OCI-LY1 (cell line): ENCODE measurements at regions not wholly inside any gene's neighbourhood (a gene's known extent, or its start where the extent isn't known, plus 50 kb on each side); places are given as distances from the start of the nearest gene placed in this dataset.

ENCODE experiments used
- H2AFZ ChIP-seq: fragments of 200-600 bp; sonication (generic), shearing (Covaris generic); 2 replicates; pipeline ENCODE4 v1.6.0; 2014; ENCODE audit warnings: antibody characterized with exemption, mild to moderate bottlenecking, low read length
- H3F3A ChIP-seq: fragments of 200-600 bp; sonication (generic), shearing (Covaris generic); 2 replicates; pipeline ENCODE4 v1.6.0; 2014; ENCODE audit warnings: mild to moderate bottlenecking, antibody characterized with exemption, low read length, moderate library complexity; ENCODE audit not compliant: insufficient read depth
- H3K27ac ChIP-seq: fragments of 200-600 bp; sonication (generic); 2 replicates; pipeline ENCODE4 v1.5.1; 2014; ENCODE audit warnings: low read length, mixed run types, mild to moderate bottlenecking, low read depth; ENCODE audit not compliant: poor library complexity, severe bottlenecking
- H3K27me3 ChIP-seq: fragments of 200-600 bp; sonication (generic); 2 replicates; pipeline ENCODE4 v1.6.0; 2014; ENCODE audit warnings: antibody characterized with exemption, mild to moderate bottlenecking, low read length, moderate library complexity; ENCODE audit not compliant: insufficient read depth
- H3K36me3 ChIP-seq: fragments of 200-600 bp; sonication (generic); 2 replicates; pipeline ENCODE4 v1.6.1; 2014; ENCODE audit warnings: mild to moderate bottlenecking, antibody characterized with exemption, low read length, moderate library complexity, mixed read lengths; ENCODE audit not compliant: insufficient read depth
- H3K4me1 ChIP-seq: fragments of 200-600 bp; sonication (generic); 2 replicates; pipeline ENCODE4 v1.5.1; 2014; ENCODE audit warnings: mild to moderate bottlenecking, low read length, moderate library complexity; ENCODE audit not compliant: insufficient read depth, severe bottlenecking
- H3K4me2 ChIP-seq: fragments of 200-600 bp; sonication (generic), shearing (Covaris generic); 2 replicates; pipeline ENCODE4 v1.6.1; 2014; ENCODE audit warnings: low read length
- H3K4me3 ChIP-seq: fragments of 200-600 bp; sonication (generic); 2 replicates; pipeline ENCODE4 v1.5.1; 2014; ENCODE audit warnings: low read length, low read depth, mild to moderate bottlenecking, mixed read lengths; ENCODE audit not compliant: poor library complexity, severe bottlenecking
- H3K79me2 ChIP-seq: fragments of 200-600 bp; shearing (Covaris generic); 2 replicates; pipeline ENCODE4 v1.6.1; 2016; ENCODE audit warnings: mixed run types, low read length, mixed read lengths; ENCODE audit not compliant: insufficient read depth
- H3K9ac ChIP-seq: fragments of 200-600 bp; sonication (generic), shearing (Covaris generic); 2 replicates; pipeline ENCODE4 v1.6.1; 2014; ENCODE audit warnings: mild to moderate bottlenecking, low read length, mixed read lengths
- H3K9me2 ChIP-seq: fragments of 200-600 bp; sonication (generic), shearing (Covaris generic); 2 replicates; pipeline ENCODE4 v1.6.1; 2014; ENCODE audit warnings: low read depth, mild to moderate bottlenecking, low read length, mixed read lengths
- H3K9me3 ChIP-seq: fragments of 200-600 bp; shearing (Covaris generic); 2 replicates; pipeline ENCODE4 v1.6.1; 2014; ENCODE audit warnings: low read length, mixed read lengths
- H4K20me1 ChIP-seq: fragments of 200-600 bp; sonication (generic), shearing (Covaris generic); 2 replicates; pipeline ENCODE4 v1.6.0; 2016; ENCODE audit warnings: mild to moderate bottlenecking, low read length; ENCODE audit not compliant: insufficient read depth
- EZH2 ChIP-seq: fragments of 200-600 bp; sonication (generic), shearing (Covaris generic); IDR thresholded peaks from 2 replicates; pipeline ENCODE4 v1.8.0; 2017; ENCODE audit warnings: borderline replicate concordance, mixed run types, mild to moderate bottlenecking, antibody characterized with exemption, low read length, moderate library complexity, mixed read lengths
- TF ChIP-seq, protein P1 (sequence below): fragments of 200-600 bp; sonication (generic), shearing (Covaris generic); IDR thresholded peaks from 2 replicates; pipeline ENCODE4 v1.5.1; 2017; ENCODE audit warnings: mild to moderate bottlenecking, antibody characterized with exemption, low read length, moderate library complexity, mixed read lengths

DNA sequence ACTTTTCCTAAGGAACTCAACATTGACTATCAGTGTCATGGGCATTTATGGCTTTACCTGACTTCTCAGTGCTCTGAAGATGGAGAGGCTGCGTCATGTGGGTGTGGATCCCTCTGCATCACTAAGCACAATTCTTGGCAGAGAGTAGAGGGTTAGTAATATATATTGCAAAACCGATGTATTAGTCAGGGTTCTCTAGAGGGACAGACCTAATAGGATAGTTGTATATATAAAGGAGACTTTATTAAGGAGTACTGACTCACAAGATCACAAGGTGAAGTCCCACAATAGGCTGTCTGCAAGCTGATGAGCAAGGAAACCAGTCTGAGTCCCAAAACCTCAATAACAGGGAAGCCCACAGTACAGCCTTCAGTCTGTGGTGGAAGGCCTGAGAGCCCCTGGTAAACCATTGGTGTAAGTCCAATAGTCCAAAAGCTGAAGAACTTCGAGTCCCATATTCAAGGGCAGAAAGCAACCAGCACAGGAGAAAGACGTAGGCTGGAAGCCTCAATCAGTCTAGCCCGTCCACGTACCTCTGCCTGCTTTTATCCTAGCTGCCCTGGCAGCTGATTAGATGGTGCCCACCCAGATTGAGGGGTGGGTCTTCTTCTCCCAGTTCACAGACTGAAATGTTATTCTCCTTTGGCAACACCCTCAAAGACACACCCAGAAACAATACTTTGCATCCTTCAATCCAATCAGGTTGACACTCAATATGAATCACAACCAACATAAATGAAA, 159.7 kb upstream of the NRIP1 start:
- Histone ChIP-seq H3K9me2 (no peaks in the 10 kb centered on the region), H3K79me2 (no peaks in the 10 kb centered on the region), H3K4me2 (no peak overlapping the region), H3K9ac (no peak overlapping the region), H3F3A (no peaks in the 10 kb centered on the region), H3K4me3 (no peak overlapping the region), H3K4me1 (no peaks in the 10 kb centered on the region), H3K27ac (no peak overlapping the region), H3K27me3 (no peaks in the 10 kb centered on the region), H4K20me1 (no peaks in the 10 kb centered on the region), H3K36me3 (no peaks in the 10 kb centered on the region), H3K9me3 (no peaks in the 10 kb centered on the region), H2AFZ (no peak overlapping the region)
- TF ChIP-seq, protein P1, sequence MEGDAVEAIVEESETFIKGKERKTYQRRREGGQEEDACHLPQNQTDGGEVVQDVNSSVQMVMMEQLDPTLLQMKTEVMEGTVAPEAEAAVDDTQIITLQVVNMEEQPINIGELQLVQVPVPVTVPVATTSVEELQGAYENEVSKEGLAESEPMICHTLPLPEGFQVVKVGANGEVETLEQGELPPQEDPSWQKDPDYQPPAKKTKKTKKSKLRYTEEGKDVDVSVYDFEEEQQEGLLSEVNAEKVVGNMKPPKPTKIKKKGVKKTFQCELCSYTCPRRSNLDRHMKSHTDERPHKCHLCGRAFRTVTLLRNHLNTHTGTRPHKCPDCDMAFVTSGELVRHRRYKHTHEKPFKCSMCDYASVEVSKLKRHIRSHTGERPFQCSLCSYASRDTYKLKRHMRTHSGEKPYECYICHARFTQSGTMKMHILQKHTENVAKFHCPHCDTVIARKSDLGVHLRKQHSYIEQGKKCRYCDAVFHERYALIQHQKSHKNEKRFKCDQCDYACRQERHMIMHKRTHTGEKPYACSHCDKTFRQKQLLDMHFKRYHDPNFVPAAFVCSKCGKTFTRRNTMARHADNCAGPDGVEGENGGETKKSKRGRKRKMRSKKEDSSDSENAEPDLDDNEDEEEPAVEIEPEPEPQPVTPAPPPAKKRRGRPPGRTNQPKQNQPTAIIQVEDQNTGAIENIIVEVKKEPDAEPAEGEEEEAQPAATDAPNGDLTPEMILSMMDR = no peak
- no peak for TF ChIP-seq EZH2

DNA sequence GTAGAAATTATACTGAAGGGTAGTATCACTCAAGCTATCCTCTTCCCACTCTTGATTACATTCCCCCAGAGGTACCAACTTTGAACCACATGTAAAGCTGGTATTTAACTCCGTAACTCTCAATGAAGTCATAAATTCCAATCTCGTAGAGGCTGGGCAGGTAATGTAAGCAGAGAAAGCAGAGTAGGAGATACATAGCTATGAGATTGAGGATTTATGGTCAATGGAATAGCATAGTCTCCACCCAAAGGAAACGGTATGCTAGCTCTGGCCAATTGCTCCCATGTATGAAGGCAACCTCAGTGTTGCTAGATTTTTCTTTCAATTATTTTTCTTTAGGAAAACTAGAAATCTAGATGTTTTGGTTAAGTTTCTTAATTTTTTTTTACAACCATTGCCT, 163.1 kb upstream of the NRIP1 start:
- Histone ChIP-seq H3K27me3 (no peaks in the 10 kb centered on the region), H3K9me3 (no peaks in the 10 kb centered on the region), H3K9ac (no peak overlapping the region), H3K4me2 (no peak overlapping the region), H3K9me2 (no peaks in the 10 kb centered on the region), H3K36me3 (no peaks in the 10 kb centered on the region), H3K4me1 (no peaks in the 10 kb centered on the region), H4K20me1 (no peaks in the 10 kb centered on the region), H2AFZ (no peak overlapping the region), H3F3A (no peaks in the 10 kb centered on the region), H3K27ac (no peak overlapping the region), H3K79me2 (no peaks in the 10 kb centered on the region), H3K4me3 (no peak overlapping the region)
- no peak for TF ChIP-seq EZH2
- TF ChIP-seq, protein P1 = no peak

DNA sequence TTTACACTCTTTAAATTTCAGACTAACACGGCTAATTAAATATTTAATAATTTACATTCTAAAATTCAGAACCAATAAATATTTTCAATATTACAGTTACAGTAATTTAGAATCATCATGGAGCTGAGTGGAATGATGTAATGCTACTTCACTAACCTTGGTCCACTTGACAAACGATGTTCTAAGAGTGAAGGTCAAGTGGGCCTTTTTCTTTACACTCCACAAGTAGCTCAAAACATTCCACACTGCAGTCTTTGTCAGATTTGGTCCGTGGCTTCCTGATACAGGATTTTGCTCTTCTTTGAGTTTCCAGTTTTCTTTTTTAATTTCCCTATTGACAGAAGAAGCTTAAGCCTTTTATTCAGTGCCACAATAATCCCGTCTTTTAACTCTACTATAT, 164.6 kb upstream of the NRIP1 start:
- Histone ChIP-seq H4K20me1 (no peaks in the 10 kb centered on the region), H3K27me3 (no peaks in the 10 kb centered on the region), H3K9me3 (no peaks in the 10 kb centered on the region), H3K27ac (no peak overlapping the region), H3K4me1 (no peaks in the 10 kb centered on the region), H3K4me2 (no peak overlapping the region), H3K9me2 (no peaks in the 10 kb centered on the region), H3K9ac (no peak overlapping the region), H3F3A (no peaks in the 10 kb centered on the region), H3K36me3 (no peaks in the 10 kb centered on the region), H3K79me2 (no peaks in the 10 kb centered on the region), H3K4me3 (no peak overlapping the region), H2AFZ (no peak overlapping the region)
- TF ChIP-seq EZH2 = no peak

DNA sequence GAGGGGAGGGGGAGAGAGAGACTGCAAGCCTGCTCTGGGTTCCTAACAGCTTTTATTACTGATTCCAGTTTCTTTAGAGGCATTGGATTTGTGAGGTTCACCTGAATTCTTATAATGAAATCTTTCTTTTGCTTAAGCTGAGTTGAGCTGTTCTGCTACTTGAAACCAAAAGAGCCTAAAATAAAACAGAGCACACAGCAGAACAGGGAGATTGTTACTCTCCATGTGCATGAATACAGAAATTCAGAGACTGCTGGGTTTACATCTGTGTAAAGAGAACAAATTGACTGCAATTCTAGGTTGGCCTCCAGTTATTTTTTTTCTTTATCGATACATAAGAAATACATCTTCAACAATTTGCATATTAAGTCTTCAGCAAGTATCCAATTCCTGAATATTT, 168.8 kb upstream of the NRIP1 start:
- Histone ChIP-seq H3K9ac (no peak overlapping the region), H3K27me3 (no peaks in the 10 kb centered on the region), H3F3A (no peaks in the 10 kb centered on the region), H3K9me3 (no peaks in the 10 kb centered on the region), H3K4me2 (no peak overlapping the region), H2AFZ (no peak overlapping the region), H3K9me2 (no peaks in the 10 kb centered on the region), H3K4me1 (no peaks in the 10 kb centered on the region), H3K4me3 (no peak overlapping the region), H4K20me1 (no peaks in the 10 kb centered on the region), H3K36me3 (no peaks in the 10 kb centered on the region), H3K79me2 (no peaks in the 10 kb centered on the region), H3K27ac (no peak overlapping the region)
- TF ChIP-seq EZH2 = no peak
- TF ChIP-seq, protein P1 = no peak
